ENCODE measurements at regions not wholly inside any gene's neighbourhood (a gene's known extent, or its start where the extent isn't known, plus 50 kb on each side); places are given as distances from the start of the nearest gene placed in this dataset.

DNA sequence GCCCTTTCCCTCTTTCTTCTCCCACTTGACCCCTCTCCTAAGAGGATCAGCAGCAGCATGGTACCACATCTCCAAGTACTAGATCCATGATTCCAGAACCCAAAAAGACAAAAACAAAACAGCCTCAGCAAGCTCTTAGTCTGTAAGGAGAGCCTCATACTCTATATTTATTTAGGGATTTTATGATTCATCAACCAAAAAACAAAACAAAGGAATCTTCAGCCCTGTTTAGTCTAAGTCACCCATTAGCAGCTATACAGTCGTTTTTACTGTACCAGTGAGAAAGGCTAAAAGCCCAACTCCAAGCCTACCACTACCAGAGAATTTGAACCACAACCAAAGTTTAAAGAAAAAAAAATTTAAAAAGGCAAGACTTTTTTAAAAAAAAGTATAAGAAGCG, 1020.3 kb upstream of the CADM2 start:
- no peak for TF ChIP-seq POLR2A (IDR thresholded peaks at IDR 0.05; ENCODE audit: low read depth, low read length)
- TF ChIP-seq SPI1 (IDR thresholded peaks at IDR 0.05; ENCODE audit: low read depth, low read length) = no peak
- TF ChIP-seq POLR2AphosphoS5 (IDR thresholded peaks at IDR 0.05; ENCODE audit: low read depth, low read length) = no peak
- TF ChIP-seq TAF1 (IDR thresholded peaks at IDR 0.05; ENCODE audit: low read depth, low read length) = no peak
- TF ChIP-seq PAX5 (IDR thresholded peaks at IDR 0.05; ENCODE audit: insufficient read depth, low read length, severe bottlenecking) = no peak
- no peak for TF ChIP-seq POU2F2 (IDR thresholded peaks at IDR 0.05; ENCODE audit: low read depth, low read length)

All from GM12891 (cell line).